Mucosa of rectum (tissue), 2 donors: ENCODE measurements at regions not wholly inside any gene's neighbourhood (a gene's known extent, or its start where the extent isn't known, plus 50 kb on each side); places are given as distances from the start of the nearest gene placed in this dataset.

Source experiments
- H3K27ac ChIP-seq, 2 donors: one replicate each; pipeline ENCODE4 v1.7.0; 2013; ENCODE audit warnings: inconsistent platforms in 2 of 2, low read depth in 2 of 2, low read length in 2 of 2
- H3K27me3 ChIP-seq, 2 donors: one replicate each; pipeline ENCODE4 v1.7.0; 2013; ENCODE audit warnings: low read length in 2 of 2; ENCODE audit not compliant: control insufficient read depth in 2 of 2, insufficient read depth in 2 of 2
- H3K36me3 ChIP-seq, 2 donors: one replicate each; pipeline ENCODE4 v1.7.0; 2013; ENCODE audit warnings: low read length in 2 of 2; ENCODE audit not compliant: control insufficient read depth in 2 of 2, insufficient read depth in 2 of 2
- H3K4me1 ChIP-seq, 2 donors: one replicate each; pipeline ENCODE4 v1.7.0; 2013; ENCODE audit warnings: low read length in 2 of 2, mild to moderate bottlenecking in 1 of 2; ENCODE audit not compliant: control insufficient read depth in 2 of 2, insufficient read depth in 2 of 2
- H3K4me3 ChIP-seq, 2 donors: one replicate each; pipeline ENCODE4 v1.7.0; 2013; ENCODE audit warnings: low read length in 2 of 2
- H3K9ac ChIP-seq, 2 donors: one replicate each; pipeline ENCODE4 v1.7.0; 2013; ENCODE audit warnings: low read length in 2 of 2, low read depth in 1 of 2, mild to moderate bottlenecking in 1 of 2
- H3K9me3 ChIP-seq, 2 donors: one replicate each; pipeline ENCODE4 v1.7.0; 2013; ENCODE audit warnings: low read length in 2 of 2; ENCODE audit not compliant: control insufficient read depth in 2 of 2
- donor health status: healthy.
- donor health status: Normal muscosa, but diverticular disease.

- Histone ChIP-seq H3K4me3 (no peak overlapping the region), H3K36me3 (no peaks in the 10 kb centered on the region), H3K4me1 (no peaks in the 10 kb centered on the region), H3K9me3 (no peaks in the 10 kb centered on the region), H3K27ac (no peak overlapping the region), H3K27me3 (no peaks in the 10 kb centered on the region), H3K9ac (no peak overlapping the region)
Measured at GRCh38 chr21:31475223-31475622, 131.2 kb upstream of the TIAM1 start.

DNA sequence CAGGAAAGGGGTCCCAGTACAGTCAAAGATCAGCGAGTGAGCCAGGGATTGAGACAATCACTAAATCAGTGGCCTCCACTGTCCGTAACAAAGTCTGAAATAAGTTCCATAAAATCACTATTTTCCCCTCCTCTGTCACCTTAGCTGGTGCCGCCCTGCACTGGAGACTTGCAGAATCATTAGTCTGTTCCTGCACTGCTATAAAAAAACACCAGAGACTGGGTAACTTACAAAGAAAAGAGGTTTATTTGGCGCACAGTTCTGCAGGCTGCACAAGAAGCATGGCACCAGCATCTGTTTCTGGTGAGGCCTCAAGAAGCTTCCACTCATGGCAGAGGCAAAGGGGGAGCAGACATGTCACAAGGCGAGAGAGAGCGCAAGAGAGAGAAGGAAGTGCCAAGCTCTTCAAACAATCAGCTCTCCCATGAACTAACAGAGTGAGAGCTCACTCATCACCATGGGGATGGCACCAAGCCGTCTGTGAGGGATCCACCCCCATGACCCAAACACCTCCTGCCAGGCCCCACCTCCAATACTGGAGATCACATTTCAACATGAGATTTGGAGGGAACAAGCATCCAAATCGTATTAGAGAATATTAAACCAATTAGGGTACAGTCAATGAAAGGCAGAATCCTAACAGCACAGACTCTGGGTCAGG is 129.8 kb upstream of the TIAM1 start:
- no peaks in the 10 kb centered on the region for H3K36me3 ChIP-seq
- H3K4me1 ChIP-seq: no peaks in the 10 kb centered on the region
- no peaks in the 10 kb centered on the region for H3K27me3 ChIP-seq
- no peak overlapping the region for H3K27ac ChIP-seq
- no peak overlapping the region for H3K4me3 ChIP-seq
- no peak overlapping the region for H3K9ac ChIP-seq
- H3K9me3 ChIP-seq: no peaks in the 10 kb centered on the region

GRCh38 chr21:31471865-31472264 is 127.8 kb upstream of the TIAM1 start:
- Histone ChIP-seq H3K9ac (no peak overlapping the region), H3K27me3 (no peaks in the 10 kb centered on the region)

DNA sequence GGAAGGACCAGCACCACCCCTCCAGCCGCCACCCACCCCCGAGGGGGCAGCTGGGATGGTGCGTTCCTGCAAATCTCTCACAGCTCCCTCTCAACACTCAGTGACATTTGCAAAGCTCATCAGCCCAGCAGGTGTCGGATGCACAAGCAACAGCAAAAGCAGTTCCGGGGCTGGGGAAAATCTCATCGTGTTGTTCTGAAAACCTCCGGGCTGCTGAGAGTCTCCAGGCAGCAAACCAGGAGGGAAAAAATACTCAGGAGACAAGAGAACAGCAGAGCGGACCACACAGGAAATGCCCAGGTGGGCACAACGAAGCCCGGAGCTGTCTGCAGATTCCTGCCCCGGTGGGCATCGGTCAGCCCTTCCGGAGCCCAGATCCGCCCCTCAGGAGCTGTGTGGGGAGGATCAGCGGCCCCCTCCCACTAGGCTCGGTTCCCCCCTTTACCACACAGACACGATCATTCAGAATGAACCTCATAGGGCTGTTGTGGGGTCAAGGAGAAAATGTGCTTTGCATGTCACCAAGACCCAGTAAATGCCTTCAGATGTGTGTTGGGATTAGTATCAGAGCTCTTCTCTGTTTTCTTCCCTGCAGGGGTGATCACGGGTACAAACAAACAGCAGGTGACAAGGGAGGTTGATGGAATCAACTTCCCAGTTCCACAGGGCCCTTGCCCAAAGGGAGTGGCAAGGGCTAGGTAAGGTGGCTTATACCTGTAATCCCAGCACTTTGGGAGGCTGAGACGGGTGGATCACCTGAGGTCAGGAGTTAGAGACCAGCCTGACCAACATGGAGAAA is 127.0 kb upstream of the TIAM1 start:
- Histone ChIP-seq H3K9me3 (no peaks in the 10 kb centered on the region), H3K27me3 (no peaks in the 10 kb centered on the region), H3K9ac (no peak overlapping the region), H3K4me1 (no peaks in the 10 kb centered on the region), H3K4me3 (no peak overlapping the region), H3K27ac (no peak overlapping the region), H3K36me3 (no peaks in the 10 kb centered on the region)

More at GRCh38 chr21:31471865-31472264, 127.8 kb upstream of the TIAM1 start:
- no peaks in the 10 kb centered on the region for H3K36me3 ChIP-seq
- no peak overlapping the region for H3K27ac ChIP-seq
- H3K9me3 ChIP-seq: no peaks in the 10 kb centered on the region
- no peaks in the 10 kb centered on the region for H3K4me1 ChIP-seq
- no peak overlapping the region for H3K4me3 ChIP-seq

DNA sequence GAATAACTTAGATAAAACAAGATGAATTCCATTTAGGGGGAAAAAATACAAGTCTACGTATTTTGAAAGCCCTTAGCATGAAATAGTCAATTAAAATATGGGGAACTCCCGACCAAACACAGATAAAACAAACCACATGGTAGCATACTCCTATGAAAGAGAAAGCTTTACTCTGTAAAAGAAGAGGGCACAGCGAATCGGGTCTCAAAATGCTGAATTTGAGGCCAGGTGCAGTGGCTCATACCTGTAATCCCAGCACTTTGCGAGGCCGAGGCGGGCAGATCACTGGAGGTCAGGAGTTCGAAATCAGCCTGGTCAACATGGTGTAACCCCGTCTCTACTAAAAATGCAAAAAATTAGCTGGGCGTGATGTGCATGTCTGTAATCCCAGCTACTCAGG is 116.9 kb upstream of the TIAM1 start:
- Histone ChIP-seq H3K36me3 (no peaks in the 10 kb centered on the region), H3K27me3 (no peaks in the 10 kb centered on the region), H3K27ac (no peak overlapping the region), H3K9ac (no peak overlapping the region), H3K4me3 (no peak overlapping the region), H3K9me3 (no peaks in the 10 kb centered on the region), H3K4me1 (no peaks in the 10 kb centered on the region)

DNA sequence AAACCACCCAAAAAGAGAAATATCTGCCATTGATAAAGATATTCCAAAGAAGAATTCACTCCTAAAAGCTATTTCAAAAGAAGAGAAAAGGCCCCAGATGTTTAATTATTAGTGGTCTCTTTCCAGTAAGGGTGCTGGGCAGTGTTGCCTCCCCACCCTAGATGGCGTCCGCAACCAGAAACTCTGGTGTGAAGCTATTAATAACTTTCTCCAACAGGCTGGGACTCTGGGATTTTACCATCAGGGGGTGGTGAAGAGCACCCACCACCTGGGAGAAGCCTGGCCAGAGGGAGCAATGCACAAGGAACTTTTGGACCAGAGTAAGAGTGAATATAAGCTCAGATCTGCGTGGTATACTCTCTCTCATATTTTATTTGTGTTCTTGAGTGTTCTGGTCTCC is 115.4 kb upstream of the TIAM1 start:
- Histone ChIP-seq H3K4me1 (no peaks in the 10 kb centered on the region), H3K27ac (no peak overlapping the region)

DNA sequence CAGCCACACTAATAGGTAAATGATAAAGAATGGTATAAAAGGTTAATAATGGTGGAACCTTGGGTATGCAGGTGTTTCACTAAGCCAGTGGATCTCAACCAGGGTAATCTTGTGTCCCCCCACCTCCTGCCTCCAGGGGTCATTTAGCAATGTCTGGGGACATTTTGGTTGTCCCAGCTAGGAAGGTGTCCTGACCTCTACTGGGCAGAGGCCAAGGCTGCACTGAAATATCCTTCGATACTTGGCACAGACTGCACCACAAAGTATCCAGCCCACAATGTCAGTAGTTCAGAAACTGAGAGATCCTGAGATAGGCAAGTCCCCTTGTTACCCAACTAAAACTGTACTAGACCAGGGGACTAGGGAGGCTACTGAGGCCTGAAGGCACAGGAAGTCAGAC is 113.6 kb upstream of the TIAM1 start:
- Histone ChIP-seq H3K27me3 (no peaks in the 10 kb centered on the region), H3K36me3 (no peaks in the 10 kb centered on the region), H3K9ac (no peak overlapping the region), H3K27ac (no peak overlapping the region), H3K4me3 (no peak overlapping the region), H3K9me3 (no peaks in the 10 kb centered on the region), H3K4me1 (no peaks in the 10 kb centered on the region)

More for the DNA sequence above, 115.4 kb upstream of the TIAM1 start:
- H3K4me3 ChIP-seq: no peak overlapping the region
- H3K9ac ChIP-seq: no peak overlapping the region
- no peaks in the 10 kb centered on the region for H3K27me3 ChIP-seq
- no peaks in the 10 kb centered on the region for H3K36me3 ChIP-seq
- H3K9me3 ChIP-seq: no peaks in the 10 kb centered on the region

- H3K27ac ChIP-seq: no peak overlapping the region
- H3K36me3 ChIP-seq: no peaks in the 10 kb centered on the region
- no peaks in the 10 kb centered on the region for H3K4me1 ChIP-seq
Measured at GRCh38 chr21:31456201-31456600, 112.1 kb upstream of the TIAM1 start.

GRCh38 chr21:31455506-31455905 is 111.4 kb upstream of the TIAM1 start:
- no peak overlapping the region for H3K27ac ChIP-seq
- no peaks in the 10 kb centered on the region for H3K36me3 ChIP-seq
- H3K4me1 ChIP-seq: no peaks in the 10 kb centered on the region
- H3K27me3 ChIP-seq: no peaks in the 10 kb centered on the region
- no peak overlapping the region for H3K4me3 ChIP-seq
- no peak overlapping the region for H3K9ac ChIP-seq
- H3K9me3 ChIP-seq: no peaks in the 10 kb centered on the region

More at GRCh38 chr21:31456201-31456600, 112.1 kb upstream of the TIAM1 start:
- no peaks in the 10 kb centered on the region for H3K9me3 ChIP-seq
- no peak overlapping the region for H3K9ac ChIP-seq
- no peaks in the 10 kb centered on the region for H3K27me3 ChIP-seq
- H3K4me3 ChIP-seq: no peak overlapping the region

DNA sequence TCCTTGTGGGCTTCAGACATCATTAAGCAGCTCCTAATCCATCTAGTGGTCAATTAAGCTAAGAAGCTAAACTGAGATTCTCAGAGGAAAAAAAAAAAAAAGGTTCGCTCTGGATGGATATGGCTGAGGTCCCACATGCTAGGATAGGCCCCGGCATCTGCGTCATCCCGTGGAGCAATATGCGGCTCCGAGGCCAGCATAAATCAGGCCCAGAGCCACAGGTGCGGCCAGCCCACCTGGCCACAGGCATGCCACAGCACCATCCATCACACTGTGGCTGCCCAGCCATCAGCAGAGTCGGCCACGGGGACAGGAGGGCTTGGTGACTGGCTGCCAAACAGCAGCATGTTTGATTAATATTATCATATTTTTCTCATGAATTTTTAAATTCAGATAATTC is 106.9 kb upstream of the TIAM1 start:
- H3K27me3 ChIP-seq: no peaks in the 10 kb centered on the region
- no peaks in the 10 kb centered on the region for H3K4me1 ChIP-seq
- no peak overlapping the region for H3K4me3 ChIP-seq
- no peak overlapping the region for H3K9ac ChIP-seq
- H3K27ac ChIP-seq: no peak overlapping the region
- H3K9me3 ChIP-seq: no peaks in the 10 kb centered on the region
- H3K36me3 ChIP-seq: no peaks in the 10 kb centered on the region
